ENCODE measurements at regions not wholly inside any gene's neighbourhood (a gene's known extent, or its start where the extent isn't known, plus 50 kb on each side); places are given as distances from the start of the nearest gene placed in this dataset.

- Mint-ChIP-seq H3K4me3 (no peak overlapping the region), H3K4me1 (ENCODE audit: low read depth) (no peaks in the 10 kb centered on the region), H3K36me3 (ENCODE audit: insufficient read depth in 2 of 2) (no peaks in the 10 kb centered on the region), H3K27me3 (ENCODE audit: low read depth) (peaks cover 7% of the 10 kb centered on the region), H3K9me3 (no peaks in the 10 kb centered on the region), H3K27ac (no peak overlapping the region)
- ATAC-seq (replicated peaks in 1 of 2) (no peak), DNase-seq (no peak)
Measured at GRCh38 chr3:135837977-135838631, 127.4 kb upstream of the PPP2R3A start.

GRCh38 chr3:135840436-135840835 lies 125.1 kb upstream of the PPP2R3A start:
- Mint-ChIP-seq H3K4me1 (ENCODE audit: low read depth) (no peaks in the 10 kb centered on the region), H3K27ac (no peak overlapping the region), H3K9me3 (no peaks in the 10 kb centered on the region), H3K36me3 (ENCODE audit: insufficient read depth in 2 of 2) (no peaks in the 10 kb centered on the region), H3K27me3 (ENCODE audit: low read depth) (peaks cover 7% of the 10 kb centered on the region), H3K4me3 (no peak overlapping the region)
- DNase-seq (no peak), ATAC-seq (replicated peaks in 1 of 2) (no peak)

GRCh38 chr3:135844386-135844785 lies 121.1 kb upstream of the PPP2R3A start:
- Mint-ChIP-seq H3K4me3 (no peak overlapping the region), H3K27ac (no peak overlapping the region), H3K9me3 (peaks cover 2% of the 10 kb centered on the region in 2 donors), H3K27me3 (ENCODE audit: low read depth) (peaks cover 4% of the 10 kb centered on the region), H3K36me3 (ENCODE audit: insufficient read depth in 2 of 2) (no peaks in the 10 kb centered on the region), H3K4me1 (ENCODE audit: low read depth) (no peaks in the 10 kb centered on the region)
- no peak for ATAC-seq (replicated peaks in 1 of 2)
- no peak for DNase-seq

- H3K36me3 Mint-ChIP-seq (ENCODE audit: insufficient read depth in 2 of 2): no peaks in the 10 kb centered on the region
Measured at GRCh38 chr3:135848051-135848450, 117.5 kb upstream of the PPP2R3A start.

GRCh38 chr3:135849827-135850226 lies 115.7 kb upstream of the PPP2R3A start:
- no peak for DNase-seq
- Mint-ChIP-seq H3K27me3 (ENCODE audit: low read depth) (peaks cover 7% of the 10 kb centered on the region), H3K36me3 (ENCODE audit: insufficient read depth in 2 of 2) (no peaks in the 10 kb centered on the region), H3K27ac (no peak overlapping the region), H3K9me3 (peaks cover 2% of the 10 kb centered on the region in 2 donors), H3K4me3 (no peak overlapping the region), H3K4me1 (ENCODE audit: low read depth) (no peaks in the 10 kb centered on the region)
- no peak for ATAC-seq (replicated peaks in 1 of 2)

More at GRCh38 chr3:135848051-135848450, 117.5 kb upstream of the PPP2R3A start:
- Mint-ChIP-seq H3K4me3 (no peak overlapping the region), H3K27ac (no peak overlapping the region), H3K27me3 (ENCODE audit: low read depth) (no peaks in the 10 kb centered on the region), H3K9me3 (peaks cover 2% of the 10 kb centered on the region in 2 donors), H3K4me1 (ENCODE audit: low read depth) (no peaks in the 10 kb centered on the region)
- no peak for ATAC-seq (replicated peaks in 1 of 2)
- DNase-seq: no peak

- Mint-ChIP-seq H3K4me1 (ENCODE audit: low read depth) (no peaks in the 10 kb centered on the region), H3K4me3 (no peak overlapping the region), H3K27me3 (ENCODE audit: low read depth) (peaks cover 7% of the 10 kb centered on the region), H3K9me3 (peaks cover 2% of the 10 kb centered on the region in 2 donors), H3K36me3 (ENCODE audit: insufficient read depth in 2 of 2) (no peaks in the 10 kb centered on the region), H3K27ac (no peak overlapping the region)
- ATAC-seq (replicated peaks in 1 of 2) (no peak), DNase-seq (no peak)
Measured at GRCh38 chr3:135851201-135852081, 114.1 kb upstream of the PPP2R3A start.

GRCh38 chr3:135853981-135854380 lies 111.5 kb upstream of the PPP2R3A start:
- H3K4me3 Mint-ChIP-seq: no peak overlapping the region
- peaks cover 7% of the 10 kb centered on the region for H3K27me3 Mint-ChIP-seq (ENCODE audit: low read depth)
- no peak for ATAC-seq (replicated peaks in 1 of 2)
- H3K27ac Mint-ChIP-seq: no peak overlapping the region
- no peaks in the 10 kb centered on the region for H3K4me1 Mint-ChIP-seq (ENCODE audit: low read depth)
- H3K36me3 Mint-ChIP-seq (ENCODE audit: insufficient read depth in 2 of 2): no peaks in the 10 kb centered on the region
- no peaks in the 10 kb centered on the region for H3K9me3 Mint-ChIP-seq
- no peak for DNase-seq

- no peaks in the 10 kb centered on the region for H3K9me3 Mint-ChIP-seq
- DNase-seq (no peak), ATAC-seq (replicated peaks in 1 of 2) (no peak)
- no peak overlapping the region for H3K4me3 Mint-ChIP-seq
- no peaks in the 10 kb centered on the region for H3K36me3 Mint-ChIP-seq (ENCODE audit: insufficient read depth in 2 of 2)
- no peaks in the 10 kb centered on the region for H3K27me3 Mint-ChIP-seq (ENCODE audit: low read depth)
- no peak overlapping the region for H3K27ac Mint-ChIP-seq
- no peaks in the 10 kb centered on the region for H3K4me1 Mint-ChIP-seq (ENCODE audit: low read depth)
Measured at GRCh38 chr3:135860761-135861160, 104.8 kb upstream of the PPP2R3A start.

GRCh38 chr3:135862361-135862760 lies 103.2 kb upstream of the PPP2R3A start:
- H3K36me3 Mint-ChIP-seq (ENCODE audit: insufficient read depth in 2 of 2): no peaks in the 10 kb centered on the region
- H3K4me3 Mint-ChIP-seq: no peak overlapping the region
- no peak for DNase-seq
- no peaks in the 10 kb centered on the region for H3K9me3 Mint-ChIP-seq
- no peak for ATAC-seq (replicated peaks in 1 of 2)
- H3K27me3 Mint-ChIP-seq (ENCODE audit: low read depth): no peaks in the 10 kb centered on the region
- no peaks in the 10 kb centered on the region for H3K4me1 Mint-ChIP-seq (ENCODE audit: low read depth)
- no peak overlapping the region for H3K27ac Mint-ChIP-seq

GRCh38 chr3:135864060-135864459 lies 101.5 kb upstream of the PPP2R3A start:
- H3K9me3 Mint-ChIP-seq: no peaks in the 10 kb centered on the region
- DNase-seq (no peak), ATAC-seq (replicated peaks in 1 of 2) (no peak)
- H3K36me3 Mint-ChIP-seq (ENCODE audit: insufficient read depth in 2 of 2): no peaks in the 10 kb centered on the region
- H3K27me3 Mint-ChIP-seq (ENCODE audit: low read depth): no peaks in the 10 kb centered on the region
- H3K4me1 Mint-ChIP-seq (ENCODE audit: low read depth): no peaks in the 10 kb centered on the region
- H3K4me3 Mint-ChIP-seq: no peak overlapping the region
- no peak overlapping the region for H3K27ac Mint-ChIP-seq

GRCh38 chr3:135865085-135865484 lies 100.4 kb upstream of the PPP2R3A start:
- ATAC-seq (replicated peaks in 1 of 2) (no peak), DNase-seq (no peak)
- Mint-ChIP-seq H3K9me3 (no peaks in the 10 kb centered on the region), H3K4me1 (ENCODE audit: low read depth) (no peaks in the 10 kb centered on the region), H3K27ac (no peak overlapping the region), H3K36me3 (ENCODE audit: insufficient read depth in 2 of 2) (no peaks in the 10 kb centered on the region), H3K27me3 (ENCODE audit: low read depth) (no peaks in the 10 kb centered on the region), H3K4me3 (no peak overlapping the region)

- no peak for ATAC-seq (replicated peaks in 1 of 2)
- no peak overlapping the region for H3K27ac Mint-ChIP-seq
- DNase-seq: no peak
- H3K9me3 Mint-ChIP-seq: no peaks in the 10 kb centered on the region
- no peaks in the 10 kb centered on the region for H3K36me3 Mint-ChIP-seq (ENCODE audit: insufficient read depth in 2 of 2)
- H3K4me3 Mint-ChIP-seq: no peak overlapping the region
- no peaks in the 10 kb centered on the region for H3K27me3 Mint-ChIP-seq (ENCODE audit: low read depth)
- H3K4me1 Mint-ChIP-seq (ENCODE audit: low read depth): no peaks in the 10 kb centered on the region
Measured at GRCh38 chr3:135865553-135865952, 100.0 kb upstream of the PPP2R3A start.

GRCh38 chr3:135867911-135868310 lies 97.6 kb upstream of the PPP2R3A start:
- ATAC-seq (replicated peaks in 1 of 2): no peak
- peaks cover 1 to 2% of the 10 kb centered on the region in 2 donors for H3K36me3 Mint-ChIP-seq (ENCODE audit: insufficient read depth in 2 of 2)
- peaks cover 10% of the 10 kb centered on the region for H3K27me3 Mint-ChIP-seq (ENCODE audit: low read depth)
- H3K4me1 Mint-ChIP-seq (ENCODE audit: low read depth): no peaks in the 10 kb centered on the region
- H3K4me3 Mint-ChIP-seq: no peak overlapping the region
- peaks cover 1 to 3% of the 10 kb centered on the region in 2 donors for H3K9me3 Mint-ChIP-seq
- H3K27ac Mint-ChIP-seq: no peak overlapping the region
- no peak for DNase-seq

All from activated T-cell treated with anti-CD3 and anti-CD28 coated beads, Interleukin-2, amount 50 U/mL, for 72 hours (primary cell).